Activated CD8-positive, alpha-beta memory T cell treated with anti-CD3 and anti-CD28 coated beads for 1 hour (primary cell): ENCODE measurements at regions not wholly inside any gene's neighbourhood (a gene's known extent, or its start where the extent isn't known, plus 50 kb on each side); places are given as distances from the start of the nearest gene placed in this dataset.

Experiments
- DNase-seq, 2 donors: peaks; one replicate each; pipeline ENCODE4 v3.0.0-alpha.2; 2020; ENCODE audit warnings: low read depth in 1 of 2; ENCODE audit errors: extremely low read depth in 1 of 2

- no peak for DNase-seq
Measured at GRCh38 chr1:208923946-208924720, 659.4 kb upstream of the CAMK1G start.

GRCh38 chr1:208924928-208925327, 658.6 kb upstream of the CAMK1G start:
- DNase-seq, result no peak

- DNase-seq, result no peak
Measured at GRCh38 chr1:208928349-208929010, 655.0 kb upstream of the CAMK1G start.

GRCh38 chr1:208929575-208929974, 653.9 kb upstream of the CAMK1G start:
- no peak for DNase-seq

- DNase-seq, result no peak
Measured at GRCh38 chr1:208931936-208932335, 651.6 kb upstream of the CAMK1G start.

- no peak for DNase-seq
Measured at GRCh38 chr1:208933984-208934525, 649.5 kb upstream of the CAMK1G start.

GRCh38 chr1:208934933-208935332, 648.6 kb upstream of the CAMK1G start:
- no peak for DNase-seq

- DNase-seq, result no peak
Measured at GRCh38 chr1:208935517-208936187, 647.9 kb upstream of the CAMK1G start.

GRCh38 chr1:208939537-208940085, 643.9 kb upstream of the CAMK1G start:
- DNase-seq, result no peak

GRCh38 chr1:208942394-208943130, 641.0 kb upstream of the CAMK1G start:
- no peak for DNase-seq

- DNase-seq, result no peak
Measured at GRCh38 chr1:208943291-208943690, 640.2 kb upstream of the CAMK1G start.

GRCh38 chr1:208944981-208945451, 638.5 kb upstream of the CAMK1G start:
- DNase-seq, result no peak

GRCh38 chr1:208950206-208950605, 633.3 kb upstream of the CAMK1G start:
- no peak for DNase-seq

- DNase-seq, result no peak
Measured at GRCh38 chr1:208951026-208951525, 632.4 kb upstream of the CAMK1G start.

GRCh38 chr1:208951908-208952307, 631.6 kb upstream of the CAMK1G start:
- DNase-seq, result no peak

GRCh38 chr1:208962867-208963266, 620.6 kb upstream of the CAMK1G start:
- no peak for DNase-seq

GRCh38 chr1:208965351-208965750, 618.2 kb upstream of the CAMK1G start:
- DNase-seq, result no peak

GRCh38 chr1:208967334-208967733, 616.2 kb upstream of the CAMK1G start:
- no peak for DNase-seq

GRCh38 chr1:208974717-208975116, 608.8 kb upstream of the CAMK1G start:
- DNase-seq, result no peak

- no peak for DNase-seq
Measured at GRCh38 chr1:208975456-208975855, 608.1 kb upstream of the CAMK1G start.
